ENCODE measurements at regions not wholly inside any gene's neighbourhood (a gene's known extent, or its start where the extent isn't known, plus 50 kb on each side); places are given as distances from the start of the nearest gene placed in this dataset.

DNA sequence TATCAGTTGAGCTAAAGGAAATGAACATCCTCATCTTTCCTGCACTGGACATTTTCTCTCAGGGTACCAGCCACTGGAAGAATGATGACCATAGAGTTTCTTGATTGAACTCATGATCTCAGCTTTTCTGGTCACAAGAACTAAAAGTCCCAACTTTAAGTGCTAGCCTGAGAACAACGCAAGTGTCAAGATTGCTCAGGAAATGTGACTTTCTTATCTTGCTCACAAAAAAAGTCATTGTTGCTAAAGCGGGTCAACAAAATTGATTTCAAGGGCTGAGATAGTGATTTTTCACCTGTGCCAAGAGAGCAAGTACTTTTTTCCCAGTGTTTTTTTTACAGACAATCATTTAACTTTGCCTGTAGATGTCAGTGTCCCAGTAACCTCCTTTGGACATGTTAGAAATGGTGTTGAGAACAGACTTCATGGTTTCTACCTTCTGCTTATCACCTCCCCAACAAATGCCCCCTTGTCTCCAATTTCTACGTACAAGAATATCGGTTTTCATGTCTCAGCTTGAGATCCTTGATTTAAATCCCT lies 125.9 kb downstream of the SEMA6D start:
- TF ChIP-seq EZH2 (IDR thresholded peaks at IDR 0.05; ENCODE audit: borderline replicate concordance, insufficient read depth, low read length, poor library complexity, severe bottlenecking) (no peak), RAD21 (conservative IDR thresholded peaks at IDR 0.05) (no peak), CTCF (IDR thresholded peaks at IDR 0.05; ENCODE audit: poor library complexity, severe bottlenecking) (no peak), SMC3 (conservative IDR thresholded peaks at IDR 0.05; ENCODE audit: poor library complexity) (no peak), POLR2AphosphoS5 (IDR thresholded peaks at IDR 0.05) (no peak), TAF1 (IDR thresholded peaks at IDR 0.05; ENCODE audit: low read depth) (no peak), MXI1 (conservative IDR thresholded peaks at IDR 0.05; ENCODE audit: poor library complexity, severe bottlenecking) (no peak)
- TF ChIP-seq, protein P1, sequence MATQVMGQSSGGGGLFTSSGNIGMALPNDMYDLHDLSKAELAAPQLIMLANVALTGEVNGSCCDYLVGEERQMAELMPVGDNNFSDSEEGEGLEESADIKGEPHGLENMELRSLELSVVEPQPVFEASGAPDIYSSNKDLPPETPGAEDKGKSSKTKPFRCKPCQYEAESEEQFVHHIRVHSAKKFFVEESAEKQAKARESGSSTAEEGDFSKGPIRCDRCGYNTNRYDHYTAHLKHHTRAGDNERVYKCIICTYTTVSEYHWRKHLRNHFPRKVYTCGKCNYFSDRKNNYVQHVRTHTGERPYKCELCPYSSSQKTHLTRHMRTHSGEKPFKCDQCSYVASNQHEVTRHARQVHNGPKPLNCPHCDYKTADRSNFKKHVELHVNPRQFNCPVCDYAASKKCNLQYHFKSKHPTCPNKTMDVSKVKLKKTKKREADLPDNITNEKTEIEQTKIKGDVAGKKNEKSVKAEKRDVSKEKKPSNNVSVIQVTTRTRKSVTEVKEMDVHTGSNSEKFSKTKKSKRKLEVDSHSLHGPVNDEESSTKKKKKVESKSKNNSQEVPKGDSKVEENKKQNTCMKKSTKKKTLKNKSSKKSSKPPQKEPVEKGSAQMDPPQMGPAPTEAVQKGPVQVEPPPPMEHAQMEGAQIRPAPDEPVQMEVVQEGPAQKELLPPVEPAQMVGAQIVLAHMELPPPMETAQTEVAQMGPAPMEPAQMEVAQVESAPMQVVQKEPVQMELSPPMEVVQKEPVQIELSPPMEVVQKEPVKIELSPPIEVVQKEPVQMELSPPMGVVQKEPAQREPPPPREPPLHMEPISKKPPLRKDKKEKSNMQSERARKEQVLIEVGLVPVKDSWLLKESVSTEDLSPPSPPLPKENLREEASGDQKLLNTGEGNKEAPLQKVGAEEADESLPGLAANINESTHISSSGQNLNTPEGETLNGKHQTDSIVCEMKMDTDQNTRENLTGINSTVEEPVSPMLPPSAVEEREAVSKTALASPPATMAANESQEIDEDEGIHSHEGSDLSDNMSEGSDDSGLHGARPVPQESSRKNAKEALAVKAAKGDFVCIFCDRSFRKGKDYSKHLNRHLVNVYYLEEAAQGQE (IDR thresholded peaks at IDR 0.05; ENCODE audit: borderline replicate concordance), result no peak
